WTC11 (cell line): ENCODE measurements at regions not wholly inside any gene's neighbourhood (a gene's known extent, or its start where the extent isn't known, plus 50 kb on each side); places are given as distances from the start of the nearest gene placed in this dataset.
A peak's percentile ranks its signal among the peaks of the same experiment; 100 is the strongest.

ENCODE experiments used
- ATAC-seq: fragments of 200-7000 bp; cut with Tn5 transposase; 2 replicates; pipeline ENCODE4 v1.10.0; 2021; ENCODE audit warnings: mild to moderate bottlenecking, moderate library complexity
- CTCF ChIA-PET: fragments of 300-600 bp; sonication (Branson Sonifier 250); formaldehyde crosslinking; loops from one replicate; lab custom pipeline; 2021; ENCODE audit warnings: antibody characterized with exemption; lab: Charles Lee
- POLR2A ChIA-PET: fragments of 350-600 bp; sonication (Branson Sonifier 250); formaldehyde crosslinking; loops from one replicate; lab custom pipeline; 2021; ENCODE audit warnings: antibody characterized with exemption; lab: Charles Lee
- DNase-seq: peaks from one replicate; pipeline ENCODE4 v3.0.0; 2021; ENCODE audit warnings: low spot score
- H3K27ac Mint-ChIP-seq: 2 replicates; pipeline ENCODE4 v1.8.0; 2021; ENCODE audit warnings: mixed read lengths
- H3K27me3 Mint-ChIP-seq: 2 replicates; pipeline ENCODE4 v1.8.0; 2021; ENCODE audit warnings: low read depth, mild to moderate bottlenecking, moderate library complexity, mixed read lengths
- H3K36me3 Mint-ChIP-seq: 2 replicates; pipeline ENCODE4 v1.8.0; 2021; ENCODE audit warnings: mixed read lengths
- H3K4me1 Mint-ChIP-seq: 2 replicates; pipeline ENCODE4 v1.8.0; 2022; ENCODE audit warnings: mixed read lengths
- H3K4me3 Mint-ChIP-seq: 2 replicates; pipeline ENCODE4 v1.8.0; 2021; ENCODE audit warnings: mild to moderate bottlenecking, moderate library complexity, mixed read lengths
- H3K9me3 Mint-ChIP-seq: 2 replicates; pipeline ENCODE4 v1.8.0; 2021; ENCODE audit warnings: mixed read lengths
- AR ChIP-seq: fragments of 250-450 bp; sonication (Bioruptor Pico); IDR thresholded peaks from 2 replicates; pipeline ENCODE4 v1.9.0; 2021; ENCODE audit warnings: mild to moderate bottlenecking
- CBFB ChIP-seq: sonication (generic); formaldehyde crosslinking; IDR thresholded peaks from 2 replicates; pipeline ENCODE4 v1.8.1; 2022; ENCODE audit warnings: mild to moderate bottlenecking, low read depth, missing genetic modification reagents
- E2F4 ChIP-seq: sonication (generic); formaldehyde crosslinking; IDR thresholded peaks from 2 replicates; pipeline ENCODE4 v1.8.1; 2022; ENCODE audit warnings: low read depth, mild to moderate bottlenecking, moderate library complexity, missing genetic modification reagents, borderline replicate concordance
- EMX1 ChIP-seq: fragments of 250-450 bp; sonication (Bioruptor Pico); IDR thresholded peaks from 2 replicates; pipeline ENCODE4 v1.8.0; 2021; ENCODE audit warnings: mild to moderate bottlenecking
- FOXJ3 ChIP-seq: sonication (generic); formaldehyde crosslinking; IDR thresholded peaks from 2 replicates; pipeline ENCODE4 v1.9.0; 2021; ENCODE audit warnings: missing genetic modification reagents, mild to moderate bottlenecking, borderline replicate concordance
- FOXP4 ChIP-seq: sonication (generic); formaldehyde crosslinking; IDR thresholded peaks from 2 replicates; pipeline ENCODE4 v1.8.0; 2022; ENCODE audit warnings: mild to moderate bottlenecking, missing genetic modification reagents
- GABPB1 ChIP-seq: sonication (generic); formaldehyde crosslinking; IDR thresholded peaks from 2 replicates; pipeline ENCODE4 v1.8.1; 2023; ENCODE audit warnings: mild to moderate bottlenecking, missing genetic modification reagents
- GTF2I ChIP-seq: fragments of 250-450 bp; sonication (Bioruptor Pico); conservative IDR thresholded peaks from 2 replicates; pipeline ENCODE4 v1.4.0; 2021; ENCODE audit warnings: mild to moderate bottlenecking
- JAZF1 ChIP-seq: fragments of 250-450 bp; sonication (Bioruptor Pico); IDR thresholded peaks from 2 replicates; pipeline ENCODE4 v1.9.0; 2021; ENCODE audit warnings: moderate library complexity, mild to moderate bottlenecking, inconsistent platforms
- JUN ChIP-seq: sonication (generic); formaldehyde crosslinking; IDR thresholded peaks from 2 replicates; pipeline ENCODE4 v1.8.0; 2023; ENCODE audit warnings: mild to moderate bottlenecking, missing genetic modification reagents
- MXD4 ChIP-seq: fragments of 250-450 bp; sonication (Bioruptor Pico); IDR thresholded peaks from 2 replicates; pipeline ENCODE4 v1.8.0; 2021; ENCODE audit warnings: mild to moderate bottlenecking, moderate library complexity, borderline replicate concordance
- MYBL2 ChIP-seq: sonication (generic); formaldehyde crosslinking; IDR thresholded peaks from 2 replicates; pipeline ENCODE4 v1.8.1; 2023; ENCODE audit warnings: mild to moderate bottlenecking, moderate library complexity, missing genetic modification reagents
- OVOL2 ChIP-seq: fragments of 250-450 bp; sonication (Bioruptor Pico); IDR thresholded peaks from 2 replicates; pipeline ENCODE4 v1.9.0; 2021; ENCODE audit warnings: mild to moderate bottlenecking, borderline replicate concordance
- PRDM15 ChIP-seq: sonication (generic); formaldehyde crosslinking; IDR thresholded peaks from 2 replicates; pipeline ENCODE4 v1.8.0; 2022; ENCODE audit warnings: missing genetic modification reagents
- PREB ChIP-seq: sonication (generic); formaldehyde crosslinking; IDR thresholded peaks from 2 replicates; pipeline ENCODE4 v1.8.1; 2022; ENCODE audit warnings: mild to moderate bottlenecking, missing genetic modification reagents, moderate library complexity, borderline replicate concordance
- TEAD4 ChIP-seq: sonication (generic); formaldehyde crosslinking; IDR thresholded peaks from 2 replicates; pipeline ENCODE4 v1.8.0; 2022; ENCODE audit warnings: mild to moderate bottlenecking, missing genetic modification reagents
- USF1 ChIP-seq: sonication (generic); formaldehyde crosslinking; IDR thresholded peaks from 2 replicates; pipeline ENCODE4 v1.8.0; 2022; ENCODE audit warnings: mild to moderate bottlenecking, missing genetic modification reagents
- USF2 ChIP-seq: sonication (generic); formaldehyde crosslinking; IDR thresholded peaks from 2 replicates; pipeline ENCODE4 v1.8.1; 2023; ENCODE audit warnings: mild to moderate bottlenecking, missing genetic modification reagents, moderate library complexity
- ZNF425 ChIP-seq: fragments of 250-450 bp; sonication (Bioruptor Pico); conservative IDR thresholded peaks from 2 replicates; pipeline ENCODE4 v1.9.0; 2021; ENCODE audit warnings: mild to moderate bottlenecking

- H3K27ac Mint-ChIP-seq: peak overlapping the region; percentile 63
- H3K36me3 Mint-ChIP-seq: no peaks in the 10 kb centered on the region
- ChIA-PET CTCF (interaction anchor here (1.3 kb wide), 1 partner anchor 427 kb away, joined by 3 read pairs; no protein-coding TSS in a partner anchor), POLR2A (no interaction called here)
- ATAC-seq: peak; percentile 93
- no peaks in the 10 kb centered on the region for H3K9me3 Mint-ChIP-seq
- TF ChIP-seq GABPB1 (CRISPR knock-in tag): no peak
- no peak for TF ChIP-seq TEAD4 (CRISPR knock-in tag)
- TF ChIP-seq MXD4 (CRISPR knock-in tag): no peak
- peak; percentile 62 for TF ChIP-seq USF2 (CRISPR knock-in tag)
- TF ChIP-seq PREB (CRISPR knock-in tag): no peak
- no peak for TF ChIP-seq E2F4 (CRISPR knock-in tag)
- H3K4me3 Mint-ChIP-seq: no peak overlapping the region
- H3K4me1 Mint-ChIP-seq: peaks cover 26% of the 10 kb centered on the region
- no peak for DNase-seq
- H3K27me3 Mint-ChIP-seq: no peaks in the 10 kb centered on the region
Observed at GRCh38 chr7:12031638-12032037, 179.5 kb upstream of the TMEM106B start.

GRCh38 chr7:12032146-12032545 is 178.9 kb upstream of the TMEM106B start:
- POLR2A ChIA-PET: no interaction called here
- peak; percentile 52; the same call in 1 of the 2 replicates for ATAC-seq
- no peaks in the 10 kb centered on the region for H3K36me3 Mint-ChIP-seq
- TF ChIP-seq USF1 (CRISPR knock-in tag) (no peak), AR (no peak), MYBL2 (CRISPR knock-in tag) (no peak), JUN (CRISPR knock-in tag) (no peak), FOXJ3 (no peak), OVOL2 (CRISPR knock-in tag) (no peak), USF2 (CRISPR knock-in tag) (no peak), FOXP4 (CRISPR knock-in tag) (no peak), EMX1 (CRISPR knock-in tag) (no peak), ZNF425 (no peak), CBFB (CRISPR knock-in tag) (no peak), PRDM15 (no peak), JAZF1 (CRISPR knock-in tag) (no peak), GTF2I (CRISPR knock-in tag) (no peak)
- TF ChIP-seq, all 79 proteins: peak for 0
- H3K4me1 Mint-ChIP-seq: peaks cover 26% of the 10 kb centered on the region
- CTCF ChIA-PET: interaction anchor here (1.3 kb wide), 1 partner anchor 426 kb away, joined by 3 read pairs; no protein-coding TSS in a partner anchor
- no peak overlapping the region for H3K4me3 Mint-ChIP-seq
- no peak for DNase-seq
- H3K27me3 Mint-ChIP-seq: no peaks in the 10 kb centered on the region
- H3K27ac Mint-ChIP-seq: no peak overlapping the region
- H3K9me3 Mint-ChIP-seq: no peaks in the 10 kb centered on the region
